ENCODE measurements at regions not wholly inside any gene's neighbourhood (a gene's known extent, or its start where the extent isn't known, plus 50 kb on each side); places are given as distances from the start of the nearest gene placed in this dataset.

GRCh38 chr5:67310169-67310568, 113.6 kb upstream of the CD180 start:
- TF ChIP-seq, protein P1, sequence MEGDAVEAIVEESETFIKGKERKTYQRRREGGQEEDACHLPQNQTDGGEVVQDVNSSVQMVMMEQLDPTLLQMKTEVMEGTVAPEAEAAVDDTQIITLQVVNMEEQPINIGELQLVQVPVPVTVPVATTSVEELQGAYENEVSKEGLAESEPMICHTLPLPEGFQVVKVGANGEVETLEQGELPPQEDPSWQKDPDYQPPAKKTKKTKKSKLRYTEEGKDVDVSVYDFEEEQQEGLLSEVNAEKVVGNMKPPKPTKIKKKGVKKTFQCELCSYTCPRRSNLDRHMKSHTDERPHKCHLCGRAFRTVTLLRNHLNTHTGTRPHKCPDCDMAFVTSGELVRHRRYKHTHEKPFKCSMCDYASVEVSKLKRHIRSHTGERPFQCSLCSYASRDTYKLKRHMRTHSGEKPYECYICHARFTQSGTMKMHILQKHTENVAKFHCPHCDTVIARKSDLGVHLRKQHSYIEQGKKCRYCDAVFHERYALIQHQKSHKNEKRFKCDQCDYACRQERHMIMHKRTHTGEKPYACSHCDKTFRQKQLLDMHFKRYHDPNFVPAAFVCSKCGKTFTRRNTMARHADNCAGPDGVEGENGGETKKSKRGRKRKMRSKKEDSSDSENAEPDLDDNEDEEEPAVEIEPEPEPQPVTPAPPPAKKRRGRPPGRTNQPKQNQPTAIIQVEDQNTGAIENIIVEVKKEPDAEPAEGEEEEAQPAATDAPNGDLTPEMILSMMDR (IDR thresholded peaks at IDR 0.05) = no peak
- no peak for TF ChIP-seq POLR2A (IDR thresholded peaks at IDR 0.05)

Data from uterus (tissue), 2 donors.